ENCODE measurements at regions not wholly inside any gene's neighbourhood (a gene's known extent, or its start where the extent isn't known, plus 50 kb on each side); places are given as distances from the start of the nearest gene placed in this dataset.

DNA sequence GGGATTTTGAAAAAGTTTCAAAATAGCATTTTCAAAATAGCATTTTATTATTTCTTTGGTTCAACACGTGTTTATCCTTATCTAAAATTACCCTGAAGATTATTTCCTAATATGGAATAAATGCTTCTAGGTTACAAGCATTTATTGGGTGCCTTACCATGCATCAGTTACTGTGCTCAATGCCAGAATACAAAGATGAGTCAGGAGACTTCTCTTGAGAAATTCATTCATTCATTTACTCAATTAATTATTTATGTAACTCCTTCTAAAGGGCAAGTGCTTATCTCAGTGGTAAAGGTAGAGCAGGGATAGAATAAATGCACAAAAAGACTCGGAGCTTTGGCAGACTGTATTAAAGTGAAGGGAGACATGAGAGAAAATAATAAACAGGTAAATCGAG is 150.1 kb upstream of the PDE7B start:
- H3K36me3 Mint-ChIP-seq (ENCODE audit: unreplicated experiment) = no peaks in the 10 kb centered on the region

DNA sequence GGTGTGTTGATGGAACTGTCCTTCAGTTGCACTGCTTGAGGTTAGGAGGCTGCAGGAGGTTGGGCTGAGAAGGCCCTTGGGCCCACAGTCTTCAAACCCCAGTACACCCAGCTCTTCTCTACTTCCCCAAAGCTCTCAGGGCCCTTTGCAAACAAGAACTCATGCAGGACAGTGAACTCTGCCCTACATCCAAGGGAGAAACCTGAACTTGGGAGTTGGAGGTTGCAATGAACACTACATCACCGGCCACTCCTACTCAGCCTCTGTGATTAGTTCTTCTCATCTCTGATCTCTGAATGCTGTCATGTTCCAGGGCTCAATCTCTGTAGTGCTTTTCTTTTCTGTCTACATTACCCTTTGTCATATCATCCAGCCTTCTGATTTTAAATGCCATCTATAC is 148.5 kb upstream of the PDE7B start:
- DNase-seq (ENCODE audit: extremely low spot score, unreplicated experiment) = no peak
- H3K27me3 Mint-ChIP-seq (ENCODE audit: unreplicated experiment) = no peaks in the 10 kb centered on the region
- H3K4me1 Mint-ChIP-seq (ENCODE audit: unreplicated experiment) = no peaks in the 10 kb centered on the region
- no peak overlapping the region for H3K4me3 Mint-ChIP-seq (ENCODE audit: unreplicated experiment)
- TF ChIP-seq, protein P1, sequence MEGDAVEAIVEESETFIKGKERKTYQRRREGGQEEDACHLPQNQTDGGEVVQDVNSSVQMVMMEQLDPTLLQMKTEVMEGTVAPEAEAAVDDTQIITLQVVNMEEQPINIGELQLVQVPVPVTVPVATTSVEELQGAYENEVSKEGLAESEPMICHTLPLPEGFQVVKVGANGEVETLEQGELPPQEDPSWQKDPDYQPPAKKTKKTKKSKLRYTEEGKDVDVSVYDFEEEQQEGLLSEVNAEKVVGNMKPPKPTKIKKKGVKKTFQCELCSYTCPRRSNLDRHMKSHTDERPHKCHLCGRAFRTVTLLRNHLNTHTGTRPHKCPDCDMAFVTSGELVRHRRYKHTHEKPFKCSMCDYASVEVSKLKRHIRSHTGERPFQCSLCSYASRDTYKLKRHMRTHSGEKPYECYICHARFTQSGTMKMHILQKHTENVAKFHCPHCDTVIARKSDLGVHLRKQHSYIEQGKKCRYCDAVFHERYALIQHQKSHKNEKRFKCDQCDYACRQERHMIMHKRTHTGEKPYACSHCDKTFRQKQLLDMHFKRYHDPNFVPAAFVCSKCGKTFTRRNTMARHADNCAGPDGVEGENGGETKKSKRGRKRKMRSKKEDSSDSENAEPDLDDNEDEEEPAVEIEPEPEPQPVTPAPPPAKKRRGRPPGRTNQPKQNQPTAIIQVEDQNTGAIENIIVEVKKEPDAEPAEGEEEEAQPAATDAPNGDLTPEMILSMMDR (IDR thresholded peaks at IDR 0.05) = no peak
- no peak overlapping the region for H3K27ac Mint-ChIP-seq (ENCODE audit: unreplicated experiment)
- H3K9me3 Mint-ChIP-seq (ENCODE audit: unreplicated experiment) = peaks cover 7% of the 10 kb centered on the region
- H3K36me3 Mint-ChIP-seq (ENCODE audit: unreplicated experiment) = no peaks in the 10 kb centered on the region

More for the DNA sequence above, 150.1 kb upstream of the PDE7B start:
- H3K4me3 Mint-ChIP-seq (ENCODE audit: unreplicated experiment) = no peak overlapping the region
- H3K27me3 Mint-ChIP-seq (ENCODE audit: unreplicated experiment) = no peaks in the 10 kb centered on the region
- peaks cover 7% of the 10 kb centered on the region for H3K9me3 Mint-ChIP-seq (ENCODE audit: unreplicated experiment)
- no peak overlapping the region for H3K27ac Mint-ChIP-seq (ENCODE audit: unreplicated experiment)
- DNase-seq (ENCODE audit: extremely low spot score, unreplicated experiment) = no peak
- H3K4me1 Mint-ChIP-seq (ENCODE audit: unreplicated experiment) = no peaks in the 10 kb centered on the region
- TF ChIP-seq, protein P1 (IDR thresholded peaks at IDR 0.05) = no peak

DNA sequence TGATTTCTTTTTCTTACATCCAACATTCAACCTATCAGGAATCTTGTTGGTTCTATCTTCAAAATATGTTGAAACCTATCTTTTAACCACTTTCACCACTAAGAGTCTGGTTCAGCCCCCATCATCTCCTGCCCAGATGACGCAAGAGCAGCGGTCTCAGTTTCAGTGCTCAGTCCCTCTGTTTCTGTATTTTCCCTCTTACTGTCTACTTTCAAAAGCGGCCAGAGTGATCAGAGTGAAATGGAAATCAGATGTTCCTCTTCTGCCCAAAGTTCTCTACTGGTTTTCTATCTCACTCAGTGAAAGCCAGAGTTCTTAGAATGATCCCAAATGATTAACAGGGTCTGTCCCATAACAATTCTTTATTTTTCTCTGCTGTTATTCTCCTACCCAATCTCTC is 147.9 kb upstream of the PDE7B start:
- H3K4me1 Mint-ChIP-seq (ENCODE audit: unreplicated experiment) = no peaks in the 10 kb centered on the region
- H3K36me3 Mint-ChIP-seq (ENCODE audit: unreplicated experiment) = no peaks in the 10 kb centered on the region
- TF ChIP-seq, protein P1 (IDR thresholded peaks at IDR 0.05) = no peak
- no peak overlapping the region for H3K4me3 Mint-ChIP-seq (ENCODE audit: unreplicated experiment)
- no peak overlapping the region for H3K27ac Mint-ChIP-seq (ENCODE audit: unreplicated experiment)
- H3K27me3 Mint-ChIP-seq (ENCODE audit: unreplicated experiment) = no peaks in the 10 kb centered on the region
- H3K9me3 Mint-ChIP-seq (ENCODE audit: unreplicated experiment) = peaks cover 7% of the 10 kb centered on the region
- no peak for DNase-seq (ENCODE audit: extremely low spot score, unreplicated experiment)

DNA sequence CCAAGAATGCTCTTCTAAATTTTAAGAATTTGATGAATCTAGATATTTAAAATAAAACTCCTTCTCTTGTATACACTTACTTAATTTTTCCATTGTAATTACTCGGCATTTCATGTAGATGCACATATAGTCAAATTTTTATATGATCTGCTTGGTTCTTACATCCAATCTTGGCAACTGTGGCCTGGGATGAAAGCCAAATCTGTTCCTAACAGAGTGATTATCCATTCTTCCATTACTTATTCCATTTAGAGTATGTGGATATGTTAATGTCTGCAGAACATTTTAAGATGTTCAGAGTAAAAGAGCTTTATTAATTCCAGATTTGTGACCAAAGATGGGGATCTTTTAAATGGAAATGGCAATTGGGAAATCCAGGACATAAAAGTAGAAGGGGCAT is 144.1 kb upstream of the PDE7B start:
- Mint-ChIP-seq H3K36me3 (ENCODE audit: unreplicated experiment) (no peaks in the 10 kb centered on the region), H3K27ac (ENCODE audit: unreplicated experiment) (no peak overlapping the region), H3K9me3 (ENCODE audit: unreplicated experiment) (no peaks in the 10 kb centered on the region), H3K4me1 (ENCODE audit: unreplicated experiment) (no peaks in the 10 kb centered on the region), H3K27me3 (ENCODE audit: unreplicated experiment) (no peaks in the 10 kb centered on the region), H3K4me3 (ENCODE audit: unreplicated experiment) (no peak overlapping the region)
- no peak for DNase-seq (ENCODE audit: extremely low spot score, unreplicated experiment)
- TF ChIP-seq, protein P1 (IDR thresholded peaks at IDR 0.05) = no peak

DNA sequence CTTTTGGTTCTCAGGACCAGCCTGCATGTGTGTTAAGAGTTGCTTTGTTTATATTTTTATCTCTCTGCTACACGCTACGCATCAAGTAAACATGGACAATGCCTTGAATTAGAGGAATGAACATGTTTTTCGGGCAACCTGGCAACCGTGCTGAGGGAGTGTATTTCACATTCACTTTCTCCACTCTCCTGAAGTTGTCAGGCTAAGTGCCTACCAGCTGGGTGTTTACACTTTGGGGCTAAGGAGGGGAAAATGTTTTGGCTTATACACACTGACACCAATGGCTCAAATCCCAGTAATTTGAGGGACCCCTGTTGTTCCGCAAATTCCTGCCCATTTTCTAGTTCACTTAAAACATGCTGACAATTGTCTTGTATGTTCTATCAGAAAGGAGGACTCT is 141.5 kb upstream of the PDE7B start:
- H3K4me3 Mint-ChIP-seq (ENCODE audit: unreplicated experiment) = no peak overlapping the region
- TF ChIP-seq, protein P1 (IDR thresholded peaks at IDR 0.05) = no peak
- H3K27ac Mint-ChIP-seq (ENCODE audit: unreplicated experiment) = no peak overlapping the region
- H3K27me3 Mint-ChIP-seq (ENCODE audit: unreplicated experiment) = no peaks in the 10 kb centered on the region
- no peak for DNase-seq (ENCODE audit: extremely low spot score, unreplicated experiment)
- H3K4me1 Mint-ChIP-seq (ENCODE audit: unreplicated experiment) = no peaks in the 10 kb centered on the region
- no peaks in the 10 kb centered on the region for H3K9me3 Mint-ChIP-seq (ENCODE audit: unreplicated experiment)
- H3K36me3 Mint-ChIP-seq (ENCODE audit: unreplicated experiment) = no peaks in the 10 kb centered on the region
